ENCODE measurements at regions not wholly inside any gene's neighbourhood (a gene's known extent, or its start where the extent isn't known, plus 50 kb on each side); places are given as distances from the start of the nearest gene placed in this dataset.

- H3K79me2 ChIP-seq (ENCODE audit: low read length), result no peaks in the 10 kb centered on the region
- no peaks in the 10 kb centered on the region for H3K4me1 ChIP-seq (ENCODE audit: low read length)
- H2AFZ ChIP-seq (ENCODE audit: low read length), result no peak overlapping the region
- no peaks in the 10 kb centered on the region for H3K9me2 ChIP-seq (replicated peaks; ENCODE audit: insufficient read depth, low read length)
- no peaks in the 10 kb centered on the region for H3K36me3 ChIP-seq (replicated peaks; ENCODE audit: insufficient read depth, low read length)
- no peak overlapping the region for H3K9ac ChIP-seq (ENCODE audit: low read length)
- no peak overlapping the region for H3K4me3 ChIP-seq (ENCODE audit: low read length)
- no peak for DNase-seq
- H4K20me1 ChIP-seq (ENCODE audit: insufficient read depth, low read length), result no peaks in the 10 kb centered on the region
- no peaks in the 10 kb centered on the region for H3F3A ChIP-seq (ENCODE audit: insufficient read depth, low read length)
- H3K27ac ChIP-seq (ENCODE audit: low read length), result no peak overlapping the region
- TF ChIP-seq CTCF (IDR thresholded peaks at IDR 0.05; ENCODE audit: low read length) (no peak), EZH2 (optimal IDR thresholded peaks at IDR 0.05; ENCODE audit: low read depth, low read length) (no peak), EZH2phosphoT487 (IDR thresholded peaks at IDR 0.05; ENCODE audit: low read length) (no peak)
- H3K9me3 ChIP-seq (replicated peaks; ENCODE audit: insufficient read depth, low read length), result no peaks in the 10 kb centered on the region
- H3K4me2 ChIP-seq (ENCODE audit: low read depth, low read length), result no peak overlapping the region
- H3K27me3 ChIP-seq (replicated peaks; ENCODE audit: insufficient read depth, low read length), result no peaks in the 10 kb centered on the region
Measured at GRCh38 chr18:57915248-57915647, 112.1 kb upstream of the ATP8B1 start.

GRCh38 chr18:57913686-57914085, 110.6 kb upstream of the ATP8B1 start:
- H3K9ac ChIP-seq (ENCODE audit: low read length), result no peak overlapping the region
- DNase-seq, result no peak
- no peaks in the 10 kb centered on the region for H3K36me3 ChIP-seq (replicated peaks; ENCODE audit: insufficient read depth, low read length)
- H3K9me2 ChIP-seq (replicated peaks; ENCODE audit: insufficient read depth, low read length), result no peaks in the 10 kb centered on the region
- H3K4me1 ChIP-seq (ENCODE audit: low read length), result no peaks in the 10 kb centered on the region
- no peak overlapping the region for H3K27ac ChIP-seq (ENCODE audit: low read length)
- no peaks in the 10 kb centered on the region for H3K27me3 ChIP-seq (replicated peaks; ENCODE audit: insufficient read depth, low read length)
- H3K9me3 ChIP-seq (replicated peaks; ENCODE audit: insufficient read depth, low read length), result no peaks in the 10 kb centered on the region
- H3K79me2 ChIP-seq (ENCODE audit: low read length), result no peaks in the 10 kb centered on the region
- no peak overlapping the region for H2AFZ ChIP-seq (ENCODE audit: low read length)
- no peak overlapping the region for H3K4me2 ChIP-seq (ENCODE audit: low read depth, low read length)
- H3F3A ChIP-seq (ENCODE audit: insufficient read depth, low read length), result no peaks in the 10 kb centered on the region
- no peak overlapping the region for H3K4me3 ChIP-seq (ENCODE audit: low read length)
- no peak for TF ChIP-seq EZH2 (optimal IDR thresholded peaks at IDR 0.05; ENCODE audit: low read depth, low read length)
- TF ChIP-seq EZH2phosphoT487 (IDR thresholded peaks at IDR 0.05; ENCODE audit: low read length), result no peak
- TF ChIP-seq CTCF (IDR thresholded peaks at IDR 0.05; ENCODE audit: low read length), result no peak
- no peaks in the 10 kb centered on the region for H4K20me1 ChIP-seq (ENCODE audit: insufficient read depth, low read length)

- Histone ChIP-seq H3K4me3 (ENCODE audit: low read length) (no peak overlapping the region), H3F3A (ENCODE audit: insufficient read depth, low read length) (no peaks in the 10 kb centered on the region)
Measured at GRCh38 chr18:57910817-57911216, 107.7 kb upstream of the ATP8B1 start.

More at GRCh38 chr18:57910817-57911216, 107.7 kb upstream of the ATP8B1 start:
- no peaks in the 10 kb centered on the region for H3K9me2 ChIP-seq (replicated peaks; ENCODE audit: insufficient read depth, low read length)
- no peaks in the 10 kb centered on the region for H3K36me3 ChIP-seq (replicated peaks; ENCODE audit: insufficient read depth, low read length)
- H3K9ac ChIP-seq (ENCODE audit: low read length), result no peak overlapping the region
- H3K4me1 ChIP-seq (ENCODE audit: low read length), result no peaks in the 10 kb centered on the region
- no peaks in the 10 kb centered on the region for H3K79me2 ChIP-seq (ENCODE audit: low read length)
- no peak overlapping the region for H2AFZ ChIP-seq (ENCODE audit: low read length)
- no peaks in the 10 kb centered on the region for H3K9me3 ChIP-seq (replicated peaks; ENCODE audit: insufficient read depth, low read length)
- no peaks in the 10 kb centered on the region for H3K27me3 ChIP-seq (replicated peaks; ENCODE audit: insufficient read depth, low read length)
- no peak for TF ChIP-seq EZH2 (optimal IDR thresholded peaks at IDR 0.05; ENCODE audit: low read depth, low read length)
- TF ChIP-seq CTCF (IDR thresholded peaks at IDR 0.05; ENCODE audit: low read length), result peak; percentile 54
- no peak overlapping the region for H3K27ac ChIP-seq (ENCODE audit: low read length)
- no peak for DNase-seq
- no peaks in the 10 kb centered on the region for H4K20me1 ChIP-seq (ENCODE audit: insufficient read depth, low read length)
- no peak overlapping the region for H3K4me2 ChIP-seq (ENCODE audit: low read depth, low read length)
